Colonic mucosa (tissue), 4 donors: ENCODE measurements at regions not wholly inside any gene's neighbourhood (a gene's known extent, or its start where the extent isn't known, plus 50 kb on each side); places are given as distances from the start of the nearest gene placed in this dataset.
A peak's percentile ranks its signal among the peaks of the same experiment; 100 is the strongest.

ENCODE experiments used
- DNase-seq: peaks from one replicate; pipeline ENCODE4 v3.0.0-alpha.2; 2020
- H3K27ac ChIP-seq: fragments of 200-600 bp; one replicate; pipeline ENCODE4 v1.8.0; 2021
- H3K27me3 ChIP-seq: fragments of 200-600 bp; one replicate; pipeline ENCODE4 v1.8.0; 2021
- H3K36me3 ChIP-seq: fragments of 200-600 bp; one replicate; pipeline ENCODE4 v1.8.0; 2021
- H3K4me1 ChIP-seq: fragments of 200-600 bp; one replicate; pipeline ENCODE4 v1.8.0; 2021; ENCODE audit warnings: mild to moderate bottlenecking
- H3K4me3 ChIP-seq: fragments of 200-600 bp; one replicate; pipeline ENCODE4 v1.8.0; 2021
- H3K9ac ChIP-seq, 2 donors: one replicate each; pipeline ENCODE4 v1.7.0; 2013; ENCODE audit warnings: control low read depth in 2 of 2, low read depth in 2 of 2, low read length in 2 of 2
- H3K9me3 ChIP-seq: fragments of 200-600 bp; one replicate; pipeline ENCODE4 v1.8.0; 2021
- intact Hi-C: fragments of 100-400 bp; cut with DNase I; formaldehyde crosslinking; loops from one replicate; pipeline ENCODE4 v1.14.1; 2022
- TF ChIP-seq, protein P1 (sequence below): fragments of 200-600 bp; IDR thresholded peaks from one replicate; pipeline ENCODE4 v1.8.0; 2022; ENCODE audit warnings: antibody characterized with exemption, mild to moderate bottlenecking
- donor health status: healthy.
- donor health status: DM: no; HTN: no; CAD: no.
- donor health status: DM: no; HTN: no; CAD: no.

GRCh38 chr22:27401321-27401720 is 400.2 kb downstream of the MN1 start:
- intact Hi-C loops = no loop called here
- no peaks in the 10 kb centered on the region for H3K36me3 ChIP-seq
- no peaks in the 10 kb centered on the region for H3K4me1 ChIP-seq
- no peaks in the 10 kb centered on the region for H3K9me3 ChIP-seq
- DNase-seq = no peak
- no peak overlapping the region for H3K4me3 ChIP-seq
- H3K27ac ChIP-seq = no peak overlapping the region
- H3K27me3 ChIP-seq = no peaks in the 10 kb centered on the region
- TF ChIP-seq, protein P1, sequence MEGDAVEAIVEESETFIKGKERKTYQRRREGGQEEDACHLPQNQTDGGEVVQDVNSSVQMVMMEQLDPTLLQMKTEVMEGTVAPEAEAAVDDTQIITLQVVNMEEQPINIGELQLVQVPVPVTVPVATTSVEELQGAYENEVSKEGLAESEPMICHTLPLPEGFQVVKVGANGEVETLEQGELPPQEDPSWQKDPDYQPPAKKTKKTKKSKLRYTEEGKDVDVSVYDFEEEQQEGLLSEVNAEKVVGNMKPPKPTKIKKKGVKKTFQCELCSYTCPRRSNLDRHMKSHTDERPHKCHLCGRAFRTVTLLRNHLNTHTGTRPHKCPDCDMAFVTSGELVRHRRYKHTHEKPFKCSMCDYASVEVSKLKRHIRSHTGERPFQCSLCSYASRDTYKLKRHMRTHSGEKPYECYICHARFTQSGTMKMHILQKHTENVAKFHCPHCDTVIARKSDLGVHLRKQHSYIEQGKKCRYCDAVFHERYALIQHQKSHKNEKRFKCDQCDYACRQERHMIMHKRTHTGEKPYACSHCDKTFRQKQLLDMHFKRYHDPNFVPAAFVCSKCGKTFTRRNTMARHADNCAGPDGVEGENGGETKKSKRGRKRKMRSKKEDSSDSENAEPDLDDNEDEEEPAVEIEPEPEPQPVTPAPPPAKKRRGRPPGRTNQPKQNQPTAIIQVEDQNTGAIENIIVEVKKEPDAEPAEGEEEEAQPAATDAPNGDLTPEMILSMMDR = no peak
- no peak overlapping the region for H3K9ac ChIP-seq

GRCh38 chr22:27404441-27404840 is 397.1 kb downstream of the MN1 start:
- Histone ChIP-seq H3K9me3 (no peaks in the 10 kb centered on the region), H3K9ac (no peak overlapping the region), H3K27me3 (no peaks in the 10 kb centered on the region), H3K4me3 (no peak overlapping the region), H3K36me3 (no peaks in the 10 kb centered on the region), H3K27ac (no peak overlapping the region), H3K4me1 (no peaks in the 10 kb centered on the region)
- intact Hi-C loops = no loop called here
- no peak for DNase-seq
- TF ChIP-seq, protein P1 = no peak

GRCh38 chr22:27405672-27406388 is 395.7 kb downstream of the MN1 start:
- Histone ChIP-seq H3K9me3 (no peaks in the 10 kb centered on the region), H3K27ac (no peak overlapping the region), H3K27me3 (no peaks in the 10 kb centered on the region), H3K9ac (no peak overlapping the region), H3K36me3 (no peaks in the 10 kb centered on the region), H3K4me3 (no peak overlapping the region), H3K4me1 (no peaks in the 10 kb centered on the region)
- TF ChIP-seq, protein P1 = peak; percentile 63
- peak; percentile 52 for DNase-seq
- intact Hi-C loops = loop anchor here (2.0 kb wide), 1 partner anchor 397 kb away; no protein-coding TSS in a partner anchor

GRCh38 chr22:27406389-27406861 is 395.1 kb downstream of the MN1 start:
- Histone ChIP-seq H3K4me3 (no peak overlapping the region), H3K36me3 (no peaks in the 10 kb centered on the region), H3K4me1 (no peaks in the 10 kb centered on the region), H3K27ac (no peak overlapping the region), H3K27me3 (no peaks in the 10 kb centered on the region), H3K9ac (no peak overlapping the region), H3K9me3 (no peaks in the 10 kb centered on the region)
- DNase-seq = no peak
- intact Hi-C loops = loop anchor here (2.0 kb wide), 1 partner anchor 396 kb away; no protein-coding TSS in a partner anchor
- TF ChIP-seq, protein P1 = no peak

- Histone ChIP-seq H3K27ac (no peak overlapping the region), H3K27me3 (no peaks in the 10 kb centered on the region), H3K9ac (no peak overlapping the region), H3K4me3 (no peak overlapping the region), H3K4me1 (no peaks in the 10 kb centered on the region), H3K36me3 (no peaks in the 10 kb centered on the region), H3K9me3 (no peaks in the 10 kb centered on the region)
- TF ChIP-seq, protein P1 = no peak
- no peak for DNase-seq
- intact Hi-C loops = loop anchor here (2.0 kb wide), 1 partner anchor 395 kb away; no protein-coding TSS in a partner anchor
These were observed 394.1 kb downstream of the MN1 start for GRCh38 chr22:27407369-27407985.
